HepG2 (cell line): ENCODE measurements at regions not wholly inside any gene's neighbourhood (a gene's known extent, or its start where the extent isn't known, plus 50 kb on each side); places are given as distances from the start of the nearest gene placed in this dataset.

ENCODE experiments used
- JUN ChIP-seq: sonication (generic); formaldehyde crosslinking; IDR thresholded peaks from 2 replicates; pipeline ENCODE4 v1.4.0; 2020; ENCODE audit warnings: mild to moderate bottlenecking, missing genetic modification reagents
- POLR2AphosphoS2 ChIP-seq: IDR thresholded peaks from 2 replicates; pipeline ENCODE4 v1.6.1; 2011; ENCODE audit warnings: low read depth, low read length, improper control_type of control experiment
- SRSF4 ChIP-seq: fragments of 200-400 bp; formaldehyde crosslinking; IDR thresholded peaks from one replicate; pipeline ENCODE4 v1.6.1; 2018; ENCODE audit warnings: mild to moderate bottlenecking, low read depth, low read length, moderate library complexity; ENCODE audit not compliant: poor library complexity, severe bottlenecking
- ZNF605 ChIP-seq: sonication (generic); formaldehyde crosslinking; IDR thresholded peaks from 2 replicates; pipeline ENCODE4 v1.8.0; 2022; ENCODE audit warnings: mild to moderate bottlenecking, missing genetic modification reagents
- TF ChIP-seq, protein P1 (sequence below): sonication (generic); formaldehyde crosslinking; IDR thresholded peaks from 2 replicates; pipeline ENCODE4 v1.4.0; 2020; ENCODE audit warnings: mild to moderate bottlenecking, missing genetic modification reagents, borderline replicate concordance
- TF ChIP-seq, protein P2 (sequence below): sonication (generic); formaldehyde crosslinking; IDR thresholded peaks from 2 replicates; pipeline ENCODE4 v1.4.0; 2020; ENCODE audit warnings: mild to moderate bottlenecking, low read depth, missing genetic modification reagents

DNA sequence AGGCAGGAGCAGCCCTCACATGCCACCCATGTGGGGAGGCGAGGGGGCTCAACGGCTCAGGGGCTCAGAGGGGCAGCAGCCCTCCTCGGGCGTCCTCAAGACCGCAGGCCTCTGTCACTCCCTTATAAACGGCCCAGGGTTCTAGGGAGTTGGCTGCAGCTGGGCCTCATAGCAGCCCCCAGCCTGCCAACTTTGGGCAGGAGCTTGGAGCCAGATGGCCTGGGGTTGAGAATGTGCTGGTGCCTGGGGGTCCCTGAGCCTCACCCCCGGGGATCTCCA is 51.0 kb upstream of the RNU6ATAC start (continued):
- TF ChIP-seq SRSF4 (no peak), POLR2AphosphoS2 (no peak), JUN (no peak), ZNF605 (CRISPR knock-in tag) (peak; percentile 5; the same call in 1 of the 2 replicates)
- TF ChIP-seq, protein P1, sequence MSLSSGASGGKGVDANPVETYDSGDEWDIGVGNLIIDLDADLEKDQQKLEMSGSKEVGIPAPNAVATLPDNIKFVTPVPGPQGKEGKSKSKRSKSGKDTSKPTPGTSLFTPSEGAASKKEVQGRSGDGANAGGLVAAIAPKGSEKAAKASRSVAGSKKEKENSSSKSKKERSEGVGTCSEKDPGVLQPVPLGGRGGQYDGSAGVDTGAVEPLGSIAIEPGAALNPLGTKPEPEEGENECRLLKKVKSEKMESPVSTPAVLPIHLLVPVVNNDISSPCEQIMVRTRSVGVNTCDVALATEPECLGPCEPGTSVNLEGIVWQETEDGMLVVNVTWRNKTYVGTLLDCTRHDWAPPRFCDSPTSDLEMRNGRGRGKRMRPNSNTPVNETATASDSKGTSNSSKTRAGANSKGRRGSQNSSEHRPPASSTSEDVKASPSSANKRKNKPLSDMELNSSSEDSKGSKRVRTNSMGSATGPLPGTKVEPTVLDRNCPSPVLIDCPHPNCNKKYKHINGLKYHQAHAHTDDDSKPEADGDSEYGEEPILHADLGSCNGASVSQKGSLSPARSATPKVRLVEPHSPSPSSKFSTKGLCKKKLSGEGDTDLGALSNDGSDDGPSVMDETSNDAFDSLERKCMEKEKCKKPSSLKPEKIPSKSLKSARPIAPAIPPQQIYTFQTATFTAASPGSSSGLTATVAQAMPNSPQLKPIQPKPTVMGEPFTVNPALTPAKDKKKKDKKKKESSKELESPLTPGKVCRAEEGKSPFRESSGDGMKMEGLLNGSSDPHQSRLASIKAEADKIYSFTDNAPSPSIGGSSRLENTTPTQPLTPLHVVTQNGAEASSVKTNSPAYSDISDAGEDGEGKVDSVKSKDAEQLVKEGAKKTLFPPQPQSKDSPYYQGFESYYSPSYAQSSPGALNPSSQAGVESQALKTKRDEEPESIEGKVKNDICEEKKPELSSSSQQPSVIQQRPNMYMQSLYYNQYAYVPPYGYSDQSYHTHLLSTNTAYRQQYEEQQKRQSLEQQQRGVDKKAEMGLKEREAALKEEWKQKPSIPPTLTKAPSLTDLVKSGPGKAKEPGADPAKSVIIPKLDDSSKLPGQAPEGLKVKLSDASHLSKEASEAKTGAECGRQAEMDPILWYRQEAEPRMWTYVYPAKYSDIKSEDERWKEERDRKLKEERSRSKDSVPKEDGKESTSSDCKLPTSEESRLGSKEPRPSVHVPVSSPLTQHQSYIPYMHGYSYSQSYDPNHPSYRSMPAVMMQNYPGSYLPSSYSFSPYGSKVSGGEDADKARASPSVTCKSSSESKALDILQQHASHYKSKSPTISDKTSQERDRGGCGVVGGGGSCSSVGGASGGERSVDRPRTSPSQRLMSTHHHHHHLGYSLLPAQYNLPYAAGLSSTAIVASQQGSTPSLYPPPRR: 0 out of 2 replicates have a peak, but pooled peaks have one; percentile 20
- TF ChIP-seq, protein P2, sequence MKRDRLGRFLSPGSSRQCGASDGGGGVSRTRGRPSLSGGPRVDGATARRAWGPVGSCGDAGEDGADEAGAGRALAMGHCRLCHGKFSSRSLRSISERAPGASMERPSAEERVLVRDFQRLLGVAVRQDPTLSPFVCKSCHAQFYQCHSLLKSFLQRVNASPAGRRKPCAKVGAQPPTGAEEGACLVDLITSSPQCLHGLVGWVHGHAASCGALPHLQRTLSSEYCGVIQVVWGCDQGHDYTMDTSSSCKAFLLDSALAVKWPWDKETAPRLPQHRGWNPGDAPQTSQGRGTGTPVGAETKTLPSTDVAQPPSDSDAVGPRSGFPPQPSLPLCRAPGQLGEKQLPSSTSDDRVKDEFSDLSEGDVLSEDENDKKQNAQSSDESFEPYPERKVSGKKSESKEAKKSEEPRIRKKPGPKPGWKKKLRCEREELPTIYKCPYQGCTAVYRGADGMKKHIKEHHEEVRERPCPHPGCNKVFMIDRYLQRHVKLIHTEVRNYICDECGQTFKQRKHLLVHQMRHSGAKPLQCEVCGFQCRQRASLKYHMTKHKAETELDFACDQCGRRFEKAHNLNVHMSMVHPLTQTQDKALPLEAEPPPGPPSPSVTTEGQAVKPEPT: peak; percentile 54; the same call in 1 of the 2 replicates
